ENCODE measurements at regions not wholly inside any gene's neighbourhood (a gene's known extent, or its start where the extent isn't known, plus 50 kb on each side); places are given as distances from the start of the nearest gene placed in this dataset.

DNA sequence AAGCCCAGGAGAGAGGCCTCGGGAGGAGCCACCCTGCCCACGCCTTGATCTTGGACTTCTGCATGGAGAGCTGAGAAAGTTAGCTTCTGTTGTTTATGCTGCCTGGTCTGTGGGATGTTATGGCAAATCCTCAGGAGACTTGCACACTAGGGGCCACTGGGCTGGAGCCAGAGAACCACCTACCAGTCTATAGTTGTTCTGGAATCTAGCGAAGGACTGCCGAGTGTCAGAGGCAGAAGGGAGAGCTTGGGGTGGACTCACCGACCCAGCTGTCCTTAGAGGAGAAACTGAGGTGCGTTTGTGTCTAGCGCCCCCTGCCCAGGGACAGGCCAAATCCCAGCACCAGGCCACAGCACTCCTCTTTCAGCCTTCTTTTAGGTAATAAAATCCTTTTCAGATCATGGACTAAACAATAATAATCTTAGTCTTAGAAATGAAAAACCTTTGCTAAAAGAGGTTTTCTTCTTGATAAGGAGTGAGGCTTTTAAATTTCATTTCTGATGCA lies 398.7 kb upstream of the SALL3 start:
- TF ChIP-seq, protein P1, sequence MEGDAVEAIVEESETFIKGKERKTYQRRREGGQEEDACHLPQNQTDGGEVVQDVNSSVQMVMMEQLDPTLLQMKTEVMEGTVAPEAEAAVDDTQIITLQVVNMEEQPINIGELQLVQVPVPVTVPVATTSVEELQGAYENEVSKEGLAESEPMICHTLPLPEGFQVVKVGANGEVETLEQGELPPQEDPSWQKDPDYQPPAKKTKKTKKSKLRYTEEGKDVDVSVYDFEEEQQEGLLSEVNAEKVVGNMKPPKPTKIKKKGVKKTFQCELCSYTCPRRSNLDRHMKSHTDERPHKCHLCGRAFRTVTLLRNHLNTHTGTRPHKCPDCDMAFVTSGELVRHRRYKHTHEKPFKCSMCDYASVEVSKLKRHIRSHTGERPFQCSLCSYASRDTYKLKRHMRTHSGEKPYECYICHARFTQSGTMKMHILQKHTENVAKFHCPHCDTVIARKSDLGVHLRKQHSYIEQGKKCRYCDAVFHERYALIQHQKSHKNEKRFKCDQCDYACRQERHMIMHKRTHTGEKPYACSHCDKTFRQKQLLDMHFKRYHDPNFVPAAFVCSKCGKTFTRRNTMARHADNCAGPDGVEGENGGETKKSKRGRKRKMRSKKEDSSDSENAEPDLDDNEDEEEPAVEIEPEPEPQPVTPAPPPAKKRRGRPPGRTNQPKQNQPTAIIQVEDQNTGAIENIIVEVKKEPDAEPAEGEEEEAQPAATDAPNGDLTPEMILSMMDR (IDR thresholded peaks at IDR 0.05; ENCODE audit: low read depth, low read length) = no peak
- no peak for DNase-seq (ENCODE audit: extremely low read depth, low read depth)

DNA sequence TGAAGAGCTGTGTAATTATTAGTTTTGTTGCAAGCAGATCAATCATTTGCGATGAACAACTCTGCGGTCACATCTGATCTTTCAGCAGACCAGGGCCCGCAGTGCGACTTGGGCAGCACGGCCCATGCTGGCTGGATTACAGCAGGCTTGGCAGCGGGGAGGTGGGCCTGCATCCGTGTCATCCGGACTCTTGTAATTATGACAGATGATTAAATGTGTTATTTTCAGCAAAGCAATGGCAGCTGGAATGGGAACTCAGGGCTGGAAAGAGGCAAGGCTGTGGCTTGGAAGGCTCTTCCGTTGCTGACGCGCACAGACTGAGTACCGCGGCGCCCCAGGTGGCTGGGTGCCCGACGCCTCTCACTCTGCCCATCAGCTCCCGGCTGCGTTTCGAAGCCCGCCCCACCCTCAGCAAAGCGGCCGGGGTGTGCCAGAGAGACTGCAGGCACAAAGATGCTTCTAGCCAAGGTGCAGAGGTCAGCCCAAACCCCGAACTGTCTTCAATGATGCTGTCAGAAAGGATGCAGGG lies 397.4 kb upstream of the SALL3 start:
- DNase-seq (ENCODE audit: extremely low read depth, low read depth) = no peak
- TF ChIP-seq, protein P1 (IDR thresholded peaks at IDR 0.05; ENCODE audit: low read depth, low read length) = no peak

DNA sequence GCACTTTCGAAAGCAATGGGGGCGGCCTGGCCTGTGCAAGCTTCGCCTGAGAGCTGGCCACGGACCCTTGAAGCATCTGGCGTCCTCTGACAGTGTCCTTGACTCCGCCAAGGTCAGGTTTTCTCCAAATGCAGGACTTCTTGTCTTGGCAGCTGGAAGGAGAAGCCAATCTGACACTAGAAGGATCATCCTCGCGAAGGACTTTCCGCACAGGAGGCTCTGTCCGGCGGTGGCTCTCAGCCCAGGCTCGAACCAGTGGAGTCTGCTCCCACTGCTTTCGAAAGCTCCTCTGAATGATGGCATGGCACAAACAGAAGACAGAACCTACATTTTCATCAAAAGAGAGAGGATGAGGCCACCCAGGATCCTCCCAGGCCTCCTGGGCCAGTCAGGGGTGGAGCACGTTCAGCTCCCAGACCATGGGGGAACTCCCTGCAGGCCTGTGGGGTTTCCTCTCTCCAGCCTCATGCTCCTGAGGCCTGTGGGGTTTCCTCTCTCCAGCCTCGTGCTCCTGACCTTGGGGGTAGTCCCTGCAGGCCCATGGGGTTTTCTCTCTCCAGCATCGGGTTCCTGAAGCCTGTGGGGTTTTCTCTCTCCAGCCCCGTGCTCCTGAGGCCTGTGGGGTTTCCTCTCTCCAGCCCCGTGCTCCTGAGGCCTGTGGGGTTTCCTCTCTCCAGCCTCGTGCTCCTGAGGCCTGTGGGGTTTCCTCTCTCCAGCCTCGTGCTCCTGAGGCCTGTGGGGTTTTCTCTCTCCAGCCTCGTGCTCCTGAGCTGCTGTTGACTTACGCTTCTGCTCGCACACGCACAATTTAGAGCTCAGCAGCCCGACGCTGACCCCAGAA lies 396.5 kb upstream of the SALL3 start:
- TF ChIP-seq, protein P1 (IDR thresholded peaks at IDR 0.05; ENCODE audit: low read depth, low read length) = no peak
- no peak for DNase-seq (ENCODE audit: extremely low read depth, low read depth)

DNA sequence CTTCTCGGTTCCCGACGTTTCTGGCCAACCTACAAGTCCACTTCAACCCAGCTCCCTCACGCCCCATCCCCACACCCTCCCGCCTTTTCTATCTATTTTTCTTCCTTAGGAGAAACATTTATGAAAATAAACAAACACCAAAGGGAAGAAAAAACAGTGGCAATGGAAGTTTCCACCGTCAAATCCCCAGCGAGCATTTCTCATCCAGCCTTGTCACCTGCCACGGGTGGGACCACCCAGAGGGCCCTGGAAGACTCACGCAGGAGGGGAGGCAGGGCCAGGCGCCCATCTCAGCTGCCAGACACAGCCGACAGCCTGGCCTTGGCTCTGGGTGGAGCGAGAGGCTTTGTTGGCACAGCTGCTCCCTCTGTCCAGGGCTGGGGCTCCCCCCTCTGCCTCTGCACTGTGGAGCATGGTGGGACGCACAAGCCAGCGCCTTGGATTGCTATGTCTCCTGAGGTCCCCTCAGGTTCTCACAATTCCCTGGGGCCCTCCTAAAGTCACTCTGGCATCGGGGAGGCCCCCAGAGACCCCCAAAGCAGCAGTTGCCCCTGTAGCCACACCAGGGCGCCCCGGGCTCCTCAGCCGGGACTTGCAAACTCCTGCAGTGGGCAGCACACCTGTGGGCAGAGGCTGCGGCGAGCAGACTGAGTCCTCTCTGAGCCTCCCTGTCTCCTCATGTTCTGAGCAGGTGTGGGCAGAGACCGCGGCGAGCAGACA lies 395.7 kb upstream of the SALL3 start:
- DNase-seq (ENCODE audit: extremely low read depth, low read depth) = no peak

DNA sequence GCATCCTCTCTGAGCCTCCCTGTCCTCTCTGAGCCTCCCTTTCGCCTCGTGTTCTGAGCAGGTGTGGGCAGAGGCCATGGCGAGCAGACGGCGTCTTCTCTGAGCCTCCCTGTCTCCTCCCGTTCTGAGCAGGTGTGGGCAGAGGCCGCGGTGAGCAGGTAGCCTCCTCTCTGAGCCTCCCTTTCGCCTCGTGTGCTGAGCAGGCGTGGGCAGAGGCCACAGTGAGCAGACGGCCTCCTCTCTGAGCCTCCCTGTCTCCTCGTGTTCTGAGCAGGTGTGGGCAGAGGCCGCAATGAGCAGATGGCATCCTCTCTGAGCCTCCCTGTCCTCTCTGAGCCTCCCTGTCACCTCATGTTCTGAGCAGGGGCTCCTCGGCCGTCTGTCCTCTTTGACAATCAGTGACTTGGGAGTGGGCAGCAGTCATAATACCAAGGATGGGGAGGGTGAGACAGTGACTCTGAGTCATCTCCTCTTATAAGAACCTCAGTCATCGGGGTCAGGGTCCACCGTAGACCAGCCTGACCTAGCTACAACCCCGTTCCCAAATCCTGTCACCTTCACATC lies 395.1 kb upstream of the SALL3 start:
- TF ChIP-seq, protein P1 (IDR thresholded peaks at IDR 0.05; ENCODE audit: low read depth, low read length) = no peak
- DNase-seq (ENCODE audit: extremely low read depth, low read depth) = no peak

More for the DNA sequence above, 395.7 kb upstream of the SALL3 start:
- TF ChIP-seq, protein P1 (IDR thresholded peaks at IDR 0.05; ENCODE audit: low read depth, low read length) = no peak

DNA sequence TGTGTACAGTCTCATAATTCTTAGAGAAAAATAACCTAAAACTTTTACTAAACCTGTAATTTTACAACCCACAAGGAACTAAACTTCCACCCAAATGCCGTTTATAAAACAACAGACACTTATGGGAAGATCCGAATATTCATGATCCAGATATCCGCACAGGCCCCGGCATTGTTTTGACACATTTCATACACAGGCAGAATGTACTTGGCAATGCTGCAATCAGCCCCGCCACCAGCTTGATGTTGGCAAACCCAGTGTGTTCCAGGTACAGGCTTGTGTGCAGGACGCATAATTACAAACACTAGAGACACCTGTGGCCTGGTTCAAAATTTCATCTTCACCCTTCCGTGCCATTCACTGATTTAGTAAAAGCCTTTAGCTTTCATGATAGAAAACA lies 393.0 kb upstream of the SALL3 start:
- no peak for DNase-seq (ENCODE audit: extremely low read depth, low read depth)
- TF ChIP-seq, protein P1 (IDR thresholded peaks at IDR 0.05; ENCODE audit: low read depth, low read length) = no peak

Data from AG09319 (cell line).